ENCODE measurements at regions not wholly inside any gene's neighbourhood (a gene's known extent, or its start where the extent isn't known, plus 50 kb on each side); places are given as distances from the start of the nearest gene placed in this dataset.

GRCh38 chr13:57823704-57824103, 192.2 kb downstream of the PCDH17 start:
- no peak for TF ChIP-seq CTCF (conservative IDR thresholded peaks at IDR 0.05; ENCODE audit: low read depth, low read length)
- TF ChIP-seq EZH2 (IDR thresholded peaks at IDR 0.05; ENCODE audit: borderline replicate concordance, low read depth, low read length, poor library complexity, severe bottlenecking) = no peak

Data from A673 (cell line).